ENCODE measurements at regions not wholly inside any gene's neighbourhood (a gene's known extent, or its start where the extent isn't known, plus 50 kb on each side); places are given as distances from the start of the nearest gene placed in this dataset.
"Not testable (repeated sequence)": the region's sequence is repeated elsewhere in the genome, so short reads cannot be mapped to it uniquely, and the experiment has no call there.

- DNase-seq (ENCODE audit: insufficient read length, low spot score) = no peak
- TF ChIP-seq TAF1 (IDR thresholded peaks at IDR 0.05; ENCODE audit: low read depth, low read length) = no peak
- no peak for TF ChIP-seq POLR2AphosphoS5 (IDR thresholded peaks at IDR 0.05; ENCODE audit: low read depth, low read length)
- no peak for TF ChIP-seq PAX5 (IDR thresholded peaks at IDR 0.05; ENCODE audit: insufficient read depth, low read length, severe bottlenecking)
- TF ChIP-seq POU2F2 (IDR thresholded peaks at IDR 0.05; ENCODE audit: low read depth, low read length) = no peak
- no peak for TF ChIP-seq SPI1 (IDR thresholded peaks at IDR 0.05; ENCODE audit: low read depth, low read length)
- no peak for FAIRE-seq
Observed at GRCh38 chr2:12915787-12916186, 199.1 kb downstream of the TRIB2 start.

DNA sequence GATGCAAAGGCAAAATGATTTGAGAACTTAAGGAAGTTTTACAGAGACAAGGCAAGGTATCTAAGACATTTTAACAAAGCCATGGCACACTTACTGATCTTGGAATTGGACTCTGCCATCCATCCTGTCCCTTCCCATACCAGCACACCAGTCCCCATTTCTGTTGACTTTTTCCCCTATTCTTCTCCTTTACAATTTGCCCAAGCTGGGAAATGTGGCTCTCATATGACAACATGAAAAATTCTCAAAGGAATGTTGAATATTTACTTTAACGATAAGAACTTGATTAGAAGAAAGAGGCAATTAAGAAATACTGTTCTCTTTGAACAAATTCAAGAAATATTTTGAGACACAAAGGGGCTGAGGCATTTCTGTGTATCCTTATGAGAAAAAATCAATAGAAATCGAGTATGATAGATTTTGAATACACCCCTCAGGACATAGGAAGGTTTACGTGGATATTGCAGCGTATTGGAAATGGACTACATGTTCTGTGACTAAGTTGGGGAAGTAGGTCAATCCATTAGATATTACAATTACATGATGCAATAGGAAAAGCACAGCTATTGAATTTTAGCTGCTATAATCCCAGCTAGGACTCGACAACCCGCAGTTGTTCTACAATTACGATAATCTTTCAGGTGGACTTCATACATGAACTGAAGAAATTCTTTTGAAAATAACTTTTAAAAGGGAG is 201.6 kb downstream of the TRIB2 start:
- TF ChIP-seq POLR2AphosphoS5 (IDR thresholded peaks at IDR 0.05; ENCODE audit: low read depth, low read length) (no peak), POU2F2 (IDR thresholded peaks at IDR 0.05; ENCODE audit: low read depth, low read length) (no peak), PAX5 (IDR thresholded peaks at IDR 0.05; ENCODE audit: insufficient read depth, low read length, severe bottlenecking) (no peak), SPI1 (IDR thresholded peaks at IDR 0.05; ENCODE audit: low read depth, low read length) (no peak), POLR2A (IDR thresholded peaks at IDR 0.05; ENCODE audit: low read depth, low read length) (no peak), TAF1 (IDR thresholded peaks at IDR 0.05; ENCODE audit: low read depth, low read length) (no peak)
- FAIRE-seq = no peak
- DNase-seq (ENCODE audit: insufficient read length, low spot score) = no peak

DNA sequence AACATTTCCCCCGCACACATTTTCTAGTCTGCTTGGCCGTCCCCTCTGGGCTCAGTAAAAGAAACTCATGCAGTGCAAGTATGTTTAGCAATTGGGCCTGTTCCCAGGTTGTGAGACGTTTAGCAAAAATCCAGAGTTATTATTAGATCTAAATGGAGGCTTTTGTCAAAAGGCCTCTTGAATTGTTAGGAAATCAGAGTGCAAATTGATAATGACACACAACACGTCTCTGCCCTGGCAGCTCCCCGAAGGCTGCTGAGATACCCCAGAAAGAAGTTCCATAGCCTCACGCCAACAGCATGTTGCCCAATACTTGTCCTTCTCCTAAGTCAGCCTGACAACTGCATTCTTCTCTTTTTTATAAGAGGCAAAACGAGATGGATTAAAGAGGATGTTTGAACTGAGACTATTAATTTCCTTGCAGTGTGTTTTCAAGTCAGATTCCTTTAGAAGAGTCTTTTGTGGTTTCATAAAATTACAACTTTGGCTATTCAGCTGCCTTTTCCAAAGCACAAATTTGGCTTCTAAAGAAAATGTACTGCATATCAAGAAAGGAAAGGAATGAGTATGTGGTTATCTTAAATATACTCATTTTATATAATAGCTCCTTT is 202.2 kb downstream of the TRIB2 start:
- no peak for FAIRE-seq
- DNase-seq (ENCODE audit: insufficient read length, low spot score) = no peak
- TF ChIP-seq POU2F2 (IDR thresholded peaks at IDR 0.05; ENCODE audit: low read depth, low read length) (no peak), POLR2A (IDR thresholded peaks at IDR 0.05; ENCODE audit: low read depth, low read length) (no peak), POLR2AphosphoS5 (IDR thresholded peaks at IDR 0.05; ENCODE audit: low read depth, low read length) (no peak), PAX5 (IDR thresholded peaks at IDR 0.05; ENCODE audit: insufficient read depth, low read length, severe bottlenecking) (no peak), SPI1 (IDR thresholded peaks at IDR 0.05; ENCODE audit: low read depth, low read length) (no peak), TAF1 (IDR thresholded peaks at IDR 0.05; ENCODE audit: low read depth, low read length) (no peak)

- no peak for DNase-seq (ENCODE audit: insufficient read length, low spot score)
- FAIRE-seq = no peak
- TF ChIP-seq PAX5 (IDR thresholded peaks at IDR 0.05; ENCODE audit: insufficient read depth, low read length, severe bottlenecking) (no peak), POLR2A (IDR thresholded peaks at IDR 0.05; ENCODE audit: low read depth, low read length) (no peak), SPI1 (IDR thresholded peaks at IDR 0.05; ENCODE audit: low read depth, low read length) (no peak), TAF1 (IDR thresholded peaks at IDR 0.05; ENCODE audit: low read depth, low read length) (no peak), POLR2AphosphoS5 (IDR thresholded peaks at IDR 0.05; ENCODE audit: low read depth, low read length) (no peak), POU2F2 (IDR thresholded peaks at IDR 0.05; ENCODE audit: low read depth, low read length) (no peak)
Observed at GRCh38 chr2:12921321-12921720, 204.6 kb downstream of the TRIB2 start.

- DNase-seq (ENCODE audit: insufficient read length, low spot score) (no peak), FAIRE-seq (no peak)
- no peak for TF ChIP-seq PAX5 (IDR thresholded peaks at IDR 0.05; ENCODE audit: insufficient read depth, low read length, severe bottlenecking)
- no peak for TF ChIP-seq POU2F2 (IDR thresholded peaks at IDR 0.05; ENCODE audit: low read depth, low read length)
- no peak for TF ChIP-seq POLR2A (IDR thresholded peaks at IDR 0.05; ENCODE audit: low read depth, low read length)
- TF ChIP-seq POLR2AphosphoS5 (IDR thresholded peaks at IDR 0.05; ENCODE audit: low read depth, low read length) = no peak
- no peak for TF ChIP-seq TAF1 (IDR thresholded peaks at IDR 0.05; ENCODE audit: low read depth, low read length)
- no peak for TF ChIP-seq SPI1 (IDR thresholded peaks at IDR 0.05; ENCODE audit: low read depth, low read length)
Observed at GRCh38 chr2:12923907-12924610, 207.3 kb downstream of the TRIB2 start.

DNA sequence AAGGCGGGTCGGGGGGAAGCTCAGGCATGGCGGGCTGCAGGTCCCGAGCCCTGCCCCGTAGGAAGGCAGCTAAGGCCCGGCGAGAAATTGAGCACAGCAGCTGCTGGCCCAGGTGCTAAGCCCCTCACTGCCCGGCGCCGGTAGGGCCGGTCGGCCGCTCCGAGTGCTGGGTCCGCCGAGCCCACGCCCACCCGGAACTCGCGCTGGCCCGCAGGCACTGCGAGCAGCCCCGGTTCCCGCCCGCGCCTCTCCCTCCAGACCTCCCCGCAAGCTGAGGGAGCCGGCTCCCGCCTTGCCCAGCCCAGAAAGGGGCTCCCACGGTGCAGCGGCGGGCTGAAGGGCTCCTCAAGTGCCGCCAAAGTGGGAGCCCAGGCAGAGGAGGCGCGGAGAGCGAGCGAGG is 209.9 kb downstream of the TRIB2 start:
- FAIRE-seq; DNase-seq (ENCODE audit: insufficient read length, low spot score): not testable (repeated sequence)

GRCh38 chr2:12928197-12928774 is 211.6 kb downstream of the TRIB2 start:
- DNase-seq (ENCODE audit: insufficient read length, low spot score) (no peak), FAIRE-seq (no peak)

DNA sequence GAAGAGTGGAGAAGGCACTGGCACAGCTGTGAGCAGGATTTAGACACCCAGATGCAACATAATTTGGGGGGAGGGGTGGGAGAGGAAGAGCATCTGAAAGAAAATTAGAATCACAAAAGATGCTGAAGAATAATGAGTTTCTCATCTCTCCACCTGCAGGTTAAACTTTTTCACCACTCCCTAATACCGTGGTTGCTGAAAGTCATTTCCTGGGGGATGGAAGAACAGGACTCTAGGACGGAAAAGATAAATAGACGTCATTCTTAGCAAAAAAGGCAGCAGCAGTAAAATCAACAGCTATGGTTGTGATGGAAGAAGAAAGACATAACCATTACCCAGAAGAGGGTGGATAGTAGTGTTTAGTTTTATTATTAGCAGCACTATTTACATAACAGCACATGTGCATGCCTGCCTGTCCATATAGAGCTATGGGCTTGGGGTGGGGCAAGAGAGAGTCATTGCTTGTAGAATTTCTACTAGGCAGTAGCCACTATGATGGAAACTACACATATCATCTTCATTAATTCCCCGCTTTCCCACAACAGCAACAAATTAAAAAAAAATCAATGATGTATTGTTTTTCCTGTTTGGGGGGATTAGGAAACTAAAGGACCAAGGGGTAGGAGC is 212.2 kb downstream of the TRIB2 start:
- TF ChIP-seq PAX5 (IDR thresholded peaks at IDR 0.05; ENCODE audit: insufficient read depth, low read length, severe bottlenecking) (no peak), POLR2AphosphoS5 (IDR thresholded peaks at IDR 0.05; ENCODE audit: low read depth, low read length) (no peak), TAF1 (IDR thresholded peaks at IDR 0.05; ENCODE audit: low read depth, low read length) (no peak), POLR2A (IDR thresholded peaks at IDR 0.05; ENCODE audit: low read depth, low read length) (no peak), POU2F2 (IDR thresholded peaks at IDR 0.05; ENCODE audit: low read depth, low read length) (no peak), SPI1 (IDR thresholded peaks at IDR 0.05; ENCODE audit: low read depth, low read length) (no peak)
- FAIRE-seq (no peak), DNase-seq (ENCODE audit: insufficient read length, low spot score) (no peak)

More at GRCh38 chr2:12928197-12928774, 211.6 kb downstream of the TRIB2 start:
- TF ChIP-seq POLR2AphosphoS5 (IDR thresholded peaks at IDR 0.05; ENCODE audit: low read depth, low read length) (no peak), PAX5 (IDR thresholded peaks at IDR 0.05; ENCODE audit: insufficient read depth, low read length, severe bottlenecking) (no peak), SPI1 (IDR thresholded peaks at IDR 0.05; ENCODE audit: low read depth, low read length) (no peak), POLR2A (IDR thresholded peaks at IDR 0.05; ENCODE audit: low read depth, low read length) (no peak), POU2F2 (IDR thresholded peaks at IDR 0.05; ENCODE audit: low read depth, low read length) (no peak), TAF1 (IDR thresholded peaks at IDR 0.05; ENCODE audit: low read depth, low read length) (no peak)

GRCh38 chr2:12929758-12930157 is 213.0 kb downstream of the TRIB2 start:
- DNase-seq (ENCODE audit: insufficient read length, low spot score) = no peak
- FAIRE-seq = no peak
- no peak for TF ChIP-seq TAF1 (IDR thresholded peaks at IDR 0.05; ENCODE audit: low read depth, low read length)
- no peak for TF ChIP-seq POU2F2 (IDR thresholded peaks at IDR 0.05; ENCODE audit: low read depth, low read length)
- no peak for TF ChIP-seq SPI1 (IDR thresholded peaks at IDR 0.05; ENCODE audit: low read depth, low read length)
- no peak for TF ChIP-seq POLR2AphosphoS5 (IDR thresholded peaks at IDR 0.05; ENCODE audit: low read depth, low read length)
- TF ChIP-seq PAX5 (IDR thresholded peaks at IDR 0.05; ENCODE audit: insufficient read depth, low read length, severe bottlenecking) = no peak
- no peak for TF ChIP-seq POLR2A (IDR thresholded peaks at IDR 0.05; ENCODE audit: low read depth, low read length)
